Uterus (tissue), 3 donors: ENCODE measurements at regions not wholly inside any gene's neighbourhood (a gene's known extent, or its start where the extent isn't known, plus 50 kb on each side); places are given as distances from the start of the nearest gene placed in this dataset.

Experiments used
- DNase-seq, 2 donors: peaks; one replicate each; pipeline ENCODE4 v3.0.0-alpha.2; 2019 to 2020
- H3K27ac ChIP-seq, 2 donors: fragments of 200-600 bp; sonication (generic); 1 replicate in 1 of 2; 2 replicates in 1 of 2; pipeline ENCODE4 v1.5.1; 2016 to 2018
- H3K27me3 ChIP-seq, 2 donors: fragments of 200-600 bp; sonication (generic); one replicate each; pipeline ENCODE4 v1.5.1; 2018 to 2019; ENCODE audit warnings: control low read depth in 1 of 2
- H3K36me3 ChIP-seq, 2 donors: fragments of 200-600 bp; sonication (generic); one replicate each; pipeline ENCODE4 v1.5.1; 2019; ENCODE audit warnings: control low read depth in 1 of 2
- H3K4me1 ChIP-seq, 2 donors: fragments of 200-600 bp; sonication (generic); one replicate each; pipeline ENCODE4 v1.5.1; 2018 to 2019; ENCODE audit warnings: control low read depth in 1 of 2
- H3K4me3 ChIP-seq, 2 donors: fragments of 200-600 bp; sonication (generic); 1 replicate in 1 of 2; 2 replicates in 1 of 2; pipeline ENCODE4 v1.5.1; 2018 to 2019; ENCODE audit warnings: mild to moderate bottlenecking in 1 of 2
- H3K9me3 ChIP-seq, 2 donors: fragments of 200-600 bp; sonication (generic); one replicate each; pipeline ENCODE4 v1.5.1; 2019; ENCODE audit warnings: control low read depth in 1 of 2
- POLR2A ChIP-seq, 2 donors: fragments of 450-650 bp; IDR thresholded peaks; one replicate each; pipeline ENCODE4 v1.6.1; 2016; ENCODE audit warnings: antibody characterized with exemption in 2 of 2, mild to moderate bottlenecking in 1 of 2, moderate library complexity in 1 of 2
- intact Hi-C: fragments of 100-400 bp; cut with DNase I; formaldehyde crosslinking; loops from one replicate; pipeline ENCODE4 v1.15.1; 2023; ENCODE audit warnings: low total_unique reads
- TF ChIP-seq, protein P1 (sequence below), 4 experiments: fragments of 200-600 bp in 2 of 4; fragments of 450-650 bp in 2 of 4; sonication (generic) in 2 of 4; IDR thresholded peaks; one replicate each; pipeline ENCODE4 v1.5.1; 2016 to 2019; ENCODE audit warnings: antibody characterized with exemption in 4 of 4, mild to moderate bottlenecking in 2 of 4, moderate library complexity in 1 of 4
- donor health status: DM: yes; HTN: yes; CAD: no.

- intact Hi-C loops, result no loop called here
- Histone ChIP-seq H3K27ac (no peak overlapping the region), H3K9me3 (no peaks in the 10 kb centered on the region), H3K36me3 (no peaks in the 10 kb centered on the region), H3K4me3 (no peak overlapping the region), H3K4me1 (no peaks in the 10 kb centered on the region), H3K27me3 (no peaks in the 10 kb centered on the region)
- TF ChIP-seq, protein P1, sequence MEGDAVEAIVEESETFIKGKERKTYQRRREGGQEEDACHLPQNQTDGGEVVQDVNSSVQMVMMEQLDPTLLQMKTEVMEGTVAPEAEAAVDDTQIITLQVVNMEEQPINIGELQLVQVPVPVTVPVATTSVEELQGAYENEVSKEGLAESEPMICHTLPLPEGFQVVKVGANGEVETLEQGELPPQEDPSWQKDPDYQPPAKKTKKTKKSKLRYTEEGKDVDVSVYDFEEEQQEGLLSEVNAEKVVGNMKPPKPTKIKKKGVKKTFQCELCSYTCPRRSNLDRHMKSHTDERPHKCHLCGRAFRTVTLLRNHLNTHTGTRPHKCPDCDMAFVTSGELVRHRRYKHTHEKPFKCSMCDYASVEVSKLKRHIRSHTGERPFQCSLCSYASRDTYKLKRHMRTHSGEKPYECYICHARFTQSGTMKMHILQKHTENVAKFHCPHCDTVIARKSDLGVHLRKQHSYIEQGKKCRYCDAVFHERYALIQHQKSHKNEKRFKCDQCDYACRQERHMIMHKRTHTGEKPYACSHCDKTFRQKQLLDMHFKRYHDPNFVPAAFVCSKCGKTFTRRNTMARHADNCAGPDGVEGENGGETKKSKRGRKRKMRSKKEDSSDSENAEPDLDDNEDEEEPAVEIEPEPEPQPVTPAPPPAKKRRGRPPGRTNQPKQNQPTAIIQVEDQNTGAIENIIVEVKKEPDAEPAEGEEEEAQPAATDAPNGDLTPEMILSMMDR (IDR thresholded peaks at IDR 0.05), result no peak
- TF ChIP-seq POLR2A (IDR thresholded peaks at IDR 0.05), result no peak
- no peak for DNase-seq
These were observed 285.4 kb downstream of the TLE4 start for GRCh38 chr9:79857188-79857587.

- Histone ChIP-seq H3K27ac (no peak overlapping the region), H3K27me3 (no peaks in the 10 kb centered on the region), H3K36me3 (no peaks in the 10 kb centered on the region), H3K4me3 (no peak overlapping the region), H3K9me3 (peaks cover 0 to 5% of the 10 kb centered on the region in 2 donors), H3K4me1 (no peaks in the 10 kb centered on the region)
- no peak for DNase-seq
- no peak for TF ChIP-seq POLR2A (IDR thresholded peaks at IDR 0.05)
- TF ChIP-seq, protein P1 (IDR thresholded peaks at IDR 0.05), result no peak
- intact Hi-C loops, result no loop called here
These were observed 275.3 kb downstream of the TLE4 start for GRCh38 chr9:79847074-79847473.

GRCh38 chr9:79829566-79830302, 258.0 kb downstream of the TLE4 start:
- intact Hi-C loops, result no loop called here
- Histone ChIP-seq H3K27ac (no peak overlapping the region), H3K4me3 (no peak overlapping the region), H3K27me3 (no peaks in the 10 kb centered on the region), H3K4me1 (no peaks in the 10 kb centered on the region), H3K9me3 (no peaks in the 10 kb centered on the region), H3K36me3 (no peaks in the 10 kb centered on the region)
- DNase-seq, result no peak
- no peak for TF ChIP-seq POLR2A (IDR thresholded peaks at IDR 0.05)
- TF ChIP-seq, protein P1 (IDR thresholded peaks at IDR 0.05), result no peak

DNA sequence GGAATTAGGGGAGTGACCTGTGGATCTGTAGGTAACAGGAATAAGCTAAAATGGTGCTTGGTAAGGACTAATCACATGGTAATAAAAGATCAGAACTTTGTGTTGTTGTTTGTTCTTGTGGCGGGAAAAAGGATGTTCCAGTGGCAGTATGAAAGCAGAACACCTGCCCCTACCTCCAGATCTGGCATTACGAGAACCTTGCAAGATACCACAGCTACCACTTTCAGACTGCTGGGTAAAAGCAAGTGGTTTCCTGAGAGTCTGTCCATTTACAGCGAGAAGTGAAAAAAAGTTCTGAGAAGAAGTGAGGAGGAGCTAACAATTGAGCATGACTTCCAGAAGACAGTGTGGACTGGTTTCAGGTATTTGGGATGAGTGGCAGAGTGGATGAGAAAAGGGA, 252.5 kb downstream of the TLE4 start:
- no peak overlapping the region for H3K27ac ChIP-seq
- H3K9me3 ChIP-seq, result no peaks in the 10 kb centered on the region
- intact Hi-C loops, result no loop called here

GRCh38 chr9:79817438-79818004, 245.8 kb downstream of the TLE4 start:
- no peak overlapping the region for H3K27ac ChIP-seq
- no peak for DNase-seq
- no peak overlapping the region for H3K4me3 ChIP-seq
- H3K36me3 ChIP-seq, result no peaks in the 10 kb centered on the region
- intact Hi-C loops, result no loop called here
- H3K9me3 ChIP-seq, result no peaks in the 10 kb centered on the region
- no peak for TF ChIP-seq POLR2A (IDR thresholded peaks at IDR 0.05)
- TF ChIP-seq, protein P1 (IDR thresholded peaks at IDR 0.05), result no peak
- no peaks in the 10 kb centered on the region for H3K4me1 ChIP-seq
- no peaks in the 10 kb centered on the region for H3K27me3 ChIP-seq

More for the DNA sequence above, 252.5 kb downstream of the TLE4 start:
- no peak for TF ChIP-seq POLR2A (IDR thresholded peaks at IDR 0.05)
- TF ChIP-seq, protein P1 (IDR thresholded peaks at IDR 0.05), result no peak
- DNase-seq, result no peak
- Histone ChIP-seq H3K4me1 (no peaks in the 10 kb centered on the region), H3K27me3 (no peaks in the 10 kb centered on the region), H3K4me3 (no peak overlapping the region), H3K36me3 (no peaks in the 10 kb centered on the region)
